GM19238 (cell line): ENCODE measurements at regions not wholly inside any gene's neighbourhood (a gene's known extent, or its start where the extent isn't known, plus 50 kb on each side); places are given as distances from the start of the nearest gene placed in this dataset.
"Not testable (repeated sequence)": the region's sequence is repeated elsewhere in the genome, so short reads cannot be mapped to it uniquely, and the experiment has no call there.

Source experiments
- DNase-seq: peaks from one replicate; pipeline ENCODE4 v3.0.0; 2011; ENCODE audit warnings: low spot score; ENCODE audit not compliant: insufficient read length

GRCh38 chr18:70620837-70621612 is 332.2 kb downstream of the SOCS6 start:
- no peak for DNase-seq

- DNase-seq, result no peak
These were observed 328.3 kb downstream of the SOCS6 start for GRCh38 chr18:70617020-70617763.

GRCh38 chr18:70600225-70600925 is 311.5 kb downstream of the SOCS6 start:
- no peak for DNase-seq

GRCh38 chr18:70598406-70598805 is 309.6 kb downstream of the SOCS6 start:
- no peak for DNase-seq

GRCh38 chr18:70582981-70583380 is 294.1 kb downstream of the SOCS6 start:
- DNase-seq, result no peak

GRCh38 chr18:70578480-70578879 is 289.6 kb downstream of the SOCS6 start:
- DNase-seq, result no peak

GRCh38 chr18:70577023-70577420 is 288.2 kb downstream of the SOCS6 start:
- no peak for DNase-seq

GRCh38 chr18:70576276-70577022 is 287.6 kb downstream of the SOCS6 start:
- DNase-seq, result no peak

- not testable (repeated sequence) for DNase-seq
These were observed 286.1 kb downstream of the SOCS6 start for GRCh38 chr18:70574951-70575350.

GRCh38 chr18:70569647-70570046 is 280.8 kb downstream of the SOCS6 start:
- DNase-seq, result not testable (repeated sequence)

- no peak for DNase-seq
These were observed 270.6 kb downstream of the SOCS6 start for GRCh38 chr18:70559446-70559845.

- no peak for DNase-seq
These were observed 269.5 kb downstream of the SOCS6 start for GRCh38 chr18:70558371-70558770.

GRCh38 chr18:70554854-70555445 is 266.1 kb downstream of the SOCS6 start:
- DNase-seq, result no peak

- no peak for DNase-seq
These were observed 265.1 kb downstream of the SOCS6 start for GRCh38 chr18:70553936-70554260.

- DNase-seq, result no peak
These were observed 264.5 kb downstream of the SOCS6 start for GRCh38 chr18:70553245-70553935.

- DNase-seq, result no peak
These were observed 247.7 kb downstream of the SOCS6 start for GRCh38 chr18:70536370-70537062.

GRCh38 chr18:70535041-70535440 is 246.2 kb downstream of the SOCS6 start:
- DNase-seq, result no peak

GRCh38 chr18:70525322-70525721 is 236.5 kb downstream of the SOCS6 start:
- not testable (repeated sequence) for DNase-seq

- DNase-seq, result no peak
These were observed 234.9 kb downstream of the SOCS6 start for GRCh38 chr18:70523792-70524182.
